Neural progenitor cell (in vitro differentiated cells): ENCODE measurements at regions not wholly inside any gene's neighbourhood (a gene's known extent, or its start where the extent isn't known, plus 50 kb on each side); places are given as distances from the start of the nearest gene placed in this dataset.

Experiments
- CTCF ChIP-seq: fragments of 200-600 bp; sonication (generic); IDR thresholded peaks from 2 replicates; pipeline ENCODE4 v1.5.1; 2017; ENCODE audit warnings: antibody characterized with exemption, mild to moderate bottlenecking
- EZH2 ChIP-seq: fragments of 200-600 bp; sonication (generic); IDR thresholded peaks from 2 replicates; pipeline ENCODE4 v1.6.1; 2017; ENCODE audit warnings: antibody characterized with exemption, mild to moderate bottlenecking, moderate library complexity

GRCh38 chr22:47647181-47647580, 884.7 kb downstream of the TBC1D22A start:
- TF ChIP-seq CTCF: no peak
- no peak for TF ChIP-seq EZH2
